ENCODE measurements at regions not wholly inside any gene's neighbourhood (a gene's known extent, or its start where the extent isn't known, plus 50 kb on each side); places are given as distances from the start of the nearest gene placed in this dataset.

DNA sequence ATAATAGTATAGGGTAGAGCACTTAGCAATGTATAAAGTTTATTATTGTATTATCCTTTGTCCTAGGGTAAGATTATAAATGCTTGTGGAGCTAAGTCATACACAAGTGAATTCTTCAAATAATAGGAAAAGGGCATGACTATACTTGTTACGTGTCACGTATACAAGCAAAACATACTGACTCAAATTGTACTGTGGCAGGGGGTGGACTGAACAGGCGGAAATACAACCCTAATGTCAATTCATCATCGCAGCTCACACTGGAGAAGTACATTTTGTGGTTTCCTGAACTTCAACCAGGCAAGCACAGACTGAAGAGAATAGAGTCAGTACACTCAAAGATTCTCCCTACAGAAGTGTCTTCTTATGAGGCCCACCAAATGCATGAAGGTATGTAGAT, 201.0 kb downstream of the MBD2 start:
- peak overlapping the region; percentile 61 for H3K4me2 ChIP-seq (ENCODE audit: low read length)

DNA sequence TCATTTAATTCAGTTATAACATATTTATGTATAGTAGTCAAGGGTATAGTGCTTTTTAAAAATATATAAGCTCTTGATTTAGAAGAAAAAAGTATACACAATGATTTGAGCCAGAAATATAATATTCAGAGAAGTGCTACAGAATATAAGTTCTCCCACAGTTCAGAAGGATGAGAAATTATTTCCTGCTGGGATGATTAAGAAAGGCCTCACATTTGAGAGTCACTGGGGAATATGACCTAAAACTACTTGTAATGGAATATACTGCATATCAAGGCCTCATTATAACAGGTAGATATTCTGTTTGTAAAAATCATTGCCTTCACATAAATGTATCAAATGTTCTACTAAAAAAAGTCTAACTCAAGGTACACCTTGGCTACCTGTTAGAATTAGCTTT, 203.5 kb downstream of the MBD2 start:
- no peaks in the 10 kb centered on the region for H3F3A ChIP-seq (ENCODE audit: low read length, unreplicated experiment)
- H3K4me1 ChIP-seq (ENCODE audit: insufficient read depth, low read length): peaks cover 29% of the 10 kb centered on the region
- H3K27ac ChIP-seq (ENCODE audit: low read length): no peak overlapping the region
- H3K9me3 ChIP-seq (ENCODE audit: low read length): no peaks in the 10 kb centered on the region
- H4K20me1 ChIP-seq (ENCODE audit: low read length): no peaks in the 10 kb centered on the region
- no peaks in the 10 kb centered on the region for H3K36me3 ChIP-seq (ENCODE audit: low read depth, low read length)
- H3K9ac ChIP-seq (ENCODE audit: low read length): no peak overlapping the region
- H3K4me2 ChIP-seq (ENCODE audit: low read length): no peak overlapping the region
- POLR2A ChIA-PET (ENCODE audit: unreplicated experiment): no interaction called here
- no peaks in the 10 kb centered on the region for H3K79me2 ChIP-seq (ENCODE audit: low read length)
- DNase-seq: no peak
- intact Hi-C loops (cut with micrococcal nuclease): no loop called here
- H3K9me2 ChIP-seq (replicated peaks; ENCODE audit: low read length): no peaks in the 10 kb centered on the region
- no peak for ATAC-seq
- CTCF ChIA-PET: no interaction called here
- H3K27me3 ChIP-seq (ENCODE audit: low read length): no peaks in the 10 kb centered on the region
- no peak overlapping the region for H3K4me3 ChIP-seq (ENCODE audit: low read length)
- no peak for TF ChIP-seq EZH2 (IDR thresholded peaks at IDR 0.05; ENCODE audit: low read length, unreplicated experiment)
- TF ChIP-seq EZH2phosphoT487 (IDR thresholded peaks at IDR 0.05; ENCODE audit: borderline replicate concordance, low read length): no peak
- TF ChIP-seq, protein P1, sequence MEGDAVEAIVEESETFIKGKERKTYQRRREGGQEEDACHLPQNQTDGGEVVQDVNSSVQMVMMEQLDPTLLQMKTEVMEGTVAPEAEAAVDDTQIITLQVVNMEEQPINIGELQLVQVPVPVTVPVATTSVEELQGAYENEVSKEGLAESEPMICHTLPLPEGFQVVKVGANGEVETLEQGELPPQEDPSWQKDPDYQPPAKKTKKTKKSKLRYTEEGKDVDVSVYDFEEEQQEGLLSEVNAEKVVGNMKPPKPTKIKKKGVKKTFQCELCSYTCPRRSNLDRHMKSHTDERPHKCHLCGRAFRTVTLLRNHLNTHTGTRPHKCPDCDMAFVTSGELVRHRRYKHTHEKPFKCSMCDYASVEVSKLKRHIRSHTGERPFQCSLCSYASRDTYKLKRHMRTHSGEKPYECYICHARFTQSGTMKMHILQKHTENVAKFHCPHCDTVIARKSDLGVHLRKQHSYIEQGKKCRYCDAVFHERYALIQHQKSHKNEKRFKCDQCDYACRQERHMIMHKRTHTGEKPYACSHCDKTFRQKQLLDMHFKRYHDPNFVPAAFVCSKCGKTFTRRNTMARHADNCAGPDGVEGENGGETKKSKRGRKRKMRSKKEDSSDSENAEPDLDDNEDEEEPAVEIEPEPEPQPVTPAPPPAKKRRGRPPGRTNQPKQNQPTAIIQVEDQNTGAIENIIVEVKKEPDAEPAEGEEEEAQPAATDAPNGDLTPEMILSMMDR (conservative IDR thresholded peaks at IDR 0.05; ENCODE audit: low read depth, low read length): no peak
- no peak overlapping the region for H2AFZ ChIP-seq (ENCODE audit: low read length)
- no TSS peak for BruUV-seq (replicated peaks)

More for the DNA sequence above, 201.0 kb downstream of the MBD2 start:
- H3K79me2 ChIP-seq (ENCODE audit: low read length): no peaks in the 10 kb centered on the region
- H3K27me3 ChIP-seq (ENCODE audit: low read length): no peaks in the 10 kb centered on the region
- H3K36me3 ChIP-seq (ENCODE audit: low read depth, low read length): no peaks in the 10 kb centered on the region
- TF ChIP-seq EZH2 (IDR thresholded peaks at IDR 0.05; ENCODE audit: low read length, unreplicated experiment): no peak
- TF ChIP-seq, protein P1 (conservative IDR thresholded peaks at IDR 0.05; ENCODE audit: low read depth, low read length): no peak
- no peak for TF ChIP-seq EZH2phosphoT487 (IDR thresholded peaks at IDR 0.05; ENCODE audit: borderline replicate concordance, low read length)
- H3K27ac ChIP-seq (ENCODE audit: low read length): peak overlapping the region; percentile 82
- H3K9me3 ChIP-seq (ENCODE audit: low read length): no peaks in the 10 kb centered on the region
- BruUV-seq (replicated peaks): no TSS peak
- no peaks in the 10 kb centered on the region for H3K9me2 ChIP-seq (replicated peaks; ENCODE audit: low read length)
- H3K9ac ChIP-seq (ENCODE audit: low read length): no peak overlapping the region; the same call in 1 of the 2 replicates
- intact Hi-C loops (cut with micrococcal nuclease): no loop called here
- DNase-seq (peak; percentile 90), ATAC-seq (peak; percentile 87)
- H3K4me1 ChIP-seq (ENCODE audit: insufficient read depth, low read length): peaks cover 29% of the 10 kb centered on the region
- H2AFZ ChIP-seq (ENCODE audit: low read length): peak overlapping the region; percentile 39
- POLR2A ChIA-PET (ENCODE audit: unreplicated experiment): interaction anchor here (0.6 kb wide), 1 partner anchor 1235 kb away, joined by 5 read pairs; no protein-coding TSS in a partner anchor
- H4K20me1 ChIP-seq (ENCODE audit: low read length): no peaks in the 10 kb centered on the region
- no peak overlapping the region for H3K4me3 ChIP-seq (ENCODE audit: low read length)
- CTCF ChIA-PET: interaction anchor here (1.2 kb wide), 1 partner anchor 26 kb away, joined by 3 read pairs; no protein-coding TSS in a partner anchor
- no peaks in the 10 kb centered on the region for H3F3A ChIP-seq (ENCODE audit: low read length, unreplicated experiment)

DNA sequence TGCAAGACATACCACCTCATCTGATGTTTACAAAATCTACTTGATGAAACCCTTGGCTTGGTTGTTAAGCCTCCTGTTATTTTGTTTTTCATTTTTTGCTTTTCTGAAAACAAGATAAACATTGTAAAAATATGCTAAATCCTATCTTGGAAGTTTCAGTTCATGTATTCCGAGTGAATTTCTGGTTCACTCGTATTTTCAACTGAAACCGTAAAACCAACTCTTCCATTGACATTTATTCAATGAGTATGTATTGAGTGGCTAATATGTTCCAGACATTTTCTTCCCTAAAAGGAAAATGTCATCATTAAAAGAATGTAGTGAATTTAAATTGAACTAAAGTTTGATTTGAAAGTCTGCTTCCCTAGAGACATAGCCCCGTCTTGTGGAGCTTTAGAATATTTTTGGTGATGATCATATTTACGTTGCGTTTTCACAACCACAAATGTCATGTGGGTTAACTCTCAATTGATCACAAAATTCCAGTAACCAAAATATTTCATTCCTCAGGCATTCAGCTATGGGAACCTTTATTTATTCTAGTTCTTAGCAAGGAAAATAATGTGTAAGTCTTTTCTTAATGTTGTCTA, 204.2 kb downstream of the MBD2 start:
- Histone ChIP-seq H2AFZ (ENCODE audit: low read length) (no peak overlapping the region), H3K9me3 (ENCODE audit: low read length) (no peaks in the 10 kb centered on the region), H3F3A (ENCODE audit: low read length, unreplicated experiment) (no peaks in the 10 kb centered on the region), H3K27me3 (ENCODE audit: low read length) (no peaks in the 10 kb centered on the region), H3K79me2 (ENCODE audit: low read length) (no peaks in the 10 kb centered on the region), H4K20me1 (ENCODE audit: low read length) (no peaks in the 10 kb centered on the region), H3K9ac (ENCODE audit: low read length) (no peak overlapping the region), H3K27ac (ENCODE audit: low read length) (no peak overlapping the region), H3K4me2 (ENCODE audit: low read length) (no peak overlapping the region), H3K9me2 (replicated peaks; ENCODE audit: low read length) (no peaks in the 10 kb centered on the region), H3K4me1 (ENCODE audit: insufficient read depth, low read length) (peaks cover 27% of the 10 kb centered on the region), H3K4me3 (ENCODE audit: low read length) (no peak overlapping the region), H3K36me3 (ENCODE audit: low read depth, low read length) (no peaks in the 10 kb centered on the region)
- intact Hi-C loops (cut with micrococcal nuclease): no loop called here
- TF ChIP-seq EZH2 (IDR thresholded peaks at IDR 0.05; ENCODE audit: low read length, unreplicated experiment): no peak
- TF ChIP-seq, protein P1 (conservative IDR thresholded peaks at IDR 0.05; ENCODE audit: low read depth, low read length): no peak
- no peak for TF ChIP-seq EZH2phosphoT487 (IDR thresholded peaks at IDR 0.05; ENCODE audit: borderline replicate concordance, low read length)
- no peak for ATAC-seq
- no TSS peak for BruUV-seq (replicated peaks)
- no peak for DNase-seq
- POLR2A ChIA-PET (ENCODE audit: unreplicated experiment): no interaction called here
- CTCF ChIA-PET: no interaction called here

Measured in PC-3 (cell line).